Neural progenitor cell (in vitro differentiated cells): ENCODE measurements at regions not wholly inside any gene's neighbourhood (a gene's known extent, or its start where the extent isn't known, plus 50 kb on each side); places are given as distances from the start of the nearest gene placed in this dataset.

Experiments
- CTCF ChIP-seq: fragments of 200-600 bp; sonication (generic); IDR thresholded peaks from 2 replicates; pipeline ENCODE4 v1.5.1; 2017; ENCODE audit warnings: antibody characterized with exemption, mild to moderate bottlenecking
- EZH2phosphoT487 ChIP-seq: fragments of 200-600 bp; sonication (generic); IDR thresholded peaks from 2 replicates; pipeline ENCODE4 v1.6.1; 2017; ENCODE audit warnings: antibody characterized with exemption

DNA sequence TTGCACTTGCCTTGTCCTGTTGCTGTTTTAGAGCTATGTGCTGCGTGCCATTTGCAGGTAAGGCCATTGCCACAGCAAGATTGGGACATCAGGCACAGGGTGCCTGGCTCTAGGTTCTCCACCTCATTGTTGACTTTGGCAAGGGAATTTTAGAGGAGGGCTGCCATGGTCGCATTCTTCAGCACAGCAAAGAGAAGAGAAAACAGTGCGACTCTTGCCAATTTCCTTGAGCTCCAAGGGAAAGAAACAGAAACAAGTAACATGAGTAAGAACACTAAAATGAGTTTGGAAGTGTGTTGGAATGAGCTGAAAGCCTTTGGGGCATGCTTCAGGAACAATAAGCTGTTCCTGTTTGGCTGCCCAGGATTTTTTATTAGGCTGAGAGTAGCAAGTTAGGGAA, 188.1 kb upstream of the IL12B start:
- no peak for TF ChIP-seq CTCF
- no peak for TF ChIP-seq EZH2phosphoT487
